D721Med (cell line): ENCODE measurements at regions not wholly inside any gene's neighbourhood (a gene's known extent, or its start where the extent isn't known, plus 50 kb on each side); places are given as distances from the start of the nearest gene placed in this dataset.
"Not testable (repeated sequence)": the region's sequence is repeated elsewhere in the genome, so short reads cannot be mapped to it uniquely, and the experiment has no call there.

Source experiments
- DNase-seq: peaks from one replicate; pipeline ENCODE4 v3.0.0; 2011; ENCODE audit warnings: low spot score; ENCODE audit not compliant: insufficient read length
- FAIRE-seq: peaks from 2 replicates; lab custom pipeline; 2011; peaks lifted over from hg19 to GRCh38; lab: Jason Lieb, UNC
- TF ChIP-seq, protein P1 (sequence below): IDR thresholded peaks from 2 replicates; pipeline ENCODE4 v1.5.1; 2012; ENCODE audit warnings: mild to moderate bottlenecking, control low read depth; ENCODE audit not compliant: insufficient read depth; ENCODE audit errors: missing control alignments

- TF ChIP-seq, protein P1, sequence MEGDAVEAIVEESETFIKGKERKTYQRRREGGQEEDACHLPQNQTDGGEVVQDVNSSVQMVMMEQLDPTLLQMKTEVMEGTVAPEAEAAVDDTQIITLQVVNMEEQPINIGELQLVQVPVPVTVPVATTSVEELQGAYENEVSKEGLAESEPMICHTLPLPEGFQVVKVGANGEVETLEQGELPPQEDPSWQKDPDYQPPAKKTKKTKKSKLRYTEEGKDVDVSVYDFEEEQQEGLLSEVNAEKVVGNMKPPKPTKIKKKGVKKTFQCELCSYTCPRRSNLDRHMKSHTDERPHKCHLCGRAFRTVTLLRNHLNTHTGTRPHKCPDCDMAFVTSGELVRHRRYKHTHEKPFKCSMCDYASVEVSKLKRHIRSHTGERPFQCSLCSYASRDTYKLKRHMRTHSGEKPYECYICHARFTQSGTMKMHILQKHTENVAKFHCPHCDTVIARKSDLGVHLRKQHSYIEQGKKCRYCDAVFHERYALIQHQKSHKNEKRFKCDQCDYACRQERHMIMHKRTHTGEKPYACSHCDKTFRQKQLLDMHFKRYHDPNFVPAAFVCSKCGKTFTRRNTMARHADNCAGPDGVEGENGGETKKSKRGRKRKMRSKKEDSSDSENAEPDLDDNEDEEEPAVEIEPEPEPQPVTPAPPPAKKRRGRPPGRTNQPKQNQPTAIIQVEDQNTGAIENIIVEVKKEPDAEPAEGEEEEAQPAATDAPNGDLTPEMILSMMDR: no peak
- DNase-seq: no peak
- FAIRE-seq: no peak
Measured at GRCh38 chr16:47876511-47876910, 279.3 kb downstream of the ABCC12 start.

- TF ChIP-seq, protein P1: peak; percentile 47
- FAIRE-seq (no peak), DNase-seq (no peak)
Measured at GRCh38 chr16:47873434-47873833, 282.4 kb downstream of the ABCC12 start.

GRCh38 chr16:47872225-47872624, 283.6 kb downstream of the ABCC12 start:
- TF ChIP-seq, protein P1: no peak
- no peak for FAIRE-seq

DNA sequence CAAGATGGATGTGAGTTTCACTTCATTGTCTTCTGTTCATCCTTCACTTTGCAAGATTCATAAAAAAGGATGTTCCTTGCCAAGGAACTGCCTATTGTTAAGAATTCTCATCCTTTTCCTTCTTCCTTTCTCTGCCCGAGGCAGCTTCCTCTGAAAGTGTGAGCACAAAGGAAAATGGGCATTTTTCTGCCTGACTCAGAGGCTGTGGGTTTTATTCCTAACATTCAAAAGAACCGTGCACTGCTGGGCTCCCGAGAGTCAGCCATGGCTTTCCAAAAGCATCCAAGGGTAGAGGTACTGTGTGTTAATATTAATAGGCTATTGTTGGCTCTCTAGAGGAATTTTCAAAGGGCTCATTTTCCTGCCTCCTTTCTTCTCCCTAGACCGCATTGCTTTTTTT, 289.4 kb downstream of the ABCC12 start:
- no peak for DNase-seq
- no peak for FAIRE-seq
- TF ChIP-seq, protein P1: no peak

More at GRCh38 chr16:47872225-47872624, 283.6 kb downstream of the ABCC12 start:
- DNase-seq: no peak

DNA sequence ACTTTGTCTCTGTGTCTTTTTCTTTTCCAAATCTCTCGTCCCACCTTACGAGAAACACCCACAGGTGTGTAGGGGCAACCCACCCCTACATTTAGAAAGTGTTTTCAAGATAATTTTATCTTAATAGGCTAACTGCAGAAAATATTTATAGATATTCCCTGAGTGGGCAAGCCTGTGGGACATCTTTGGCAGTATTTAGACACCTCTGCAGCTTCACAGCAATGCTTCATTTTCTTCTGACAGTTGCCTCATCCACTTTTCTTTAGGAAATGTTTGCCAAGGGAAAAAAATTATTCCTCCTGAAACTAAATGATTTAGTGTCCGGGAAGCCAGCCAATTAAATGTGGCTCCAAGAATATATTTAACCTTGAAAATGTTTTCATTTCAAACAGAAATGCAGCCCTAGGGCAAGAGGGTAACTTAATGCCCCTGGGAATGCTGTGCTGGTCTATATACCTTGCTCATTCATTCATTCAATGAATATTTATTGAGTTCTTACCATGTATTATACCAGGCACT, 290.4 kb downstream of the ABCC12 start:
- no peak for DNase-seq
- TF ChIP-seq, protein P1: no peak
- no peak for FAIRE-seq

GRCh38 chr16:47864262-47864661, 291.5 kb downstream of the ABCC12 start:
- not testable (repeated sequence) for FAIRE-seq, DNase-seq

DNA sequence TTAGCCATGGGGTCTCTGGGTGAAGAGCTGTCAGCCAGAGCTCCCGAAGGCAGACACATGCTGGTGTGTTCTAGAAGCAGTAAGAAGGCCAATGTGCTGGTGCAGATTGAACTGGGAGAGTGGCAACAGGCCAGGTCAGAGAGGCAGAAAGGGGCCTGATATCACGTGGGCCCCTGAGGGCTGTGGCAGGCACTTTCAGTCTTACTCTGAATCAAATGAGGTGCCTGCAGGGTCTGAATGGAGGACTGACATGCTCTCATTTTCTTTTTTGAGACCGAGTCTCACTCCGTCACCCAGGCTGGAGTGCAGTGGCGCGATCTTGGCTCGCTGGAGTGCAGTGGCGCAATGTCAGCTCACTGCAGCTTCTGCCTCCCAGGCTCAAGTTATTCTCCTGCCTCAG, 293.8 kb downstream of the ABCC12 start:
- no peak for FAIRE-seq

More for the DNA sequence above, 293.8 kb downstream of the ABCC12 start:
- TF ChIP-seq, protein P1: no peak
- no peak for DNase-seq
